GM23338 (cell line): ENCODE measurements at regions not wholly inside any gene's neighbourhood (a gene's known extent, or its start where the extent isn't known, plus 50 kb on each side); places are given as distances from the start of the nearest gene placed in this dataset.

ENCODE experiments used
- ATAC-seq: fragments of 200-7000 bp; cut with Tn5 transposase; 3 replicates; pipeline ENCODE4 v1.9.1; 2020
- DNase-seq: peaks from one replicate; pipeline ENCODE4 v3.0.0-alpha.2; 2015; ENCODE audit warnings: low spot score
- H2AFZ ChIP-seq: fragments of 200-600 bp; sonication (generic); 2 replicates; pipeline ENCODE4 v1.8.0; 2016; ENCODE audit warnings: antibody characterized with exemption, mild to moderate bottlenecking, moderate library complexity
- H3F3A ChIP-seq: fragments of 200-600 bp; sonication (generic); replicated peaks from 2 replicates; pipeline ENCODE4 v1.8.0; 2017; ENCODE audit warnings: antibody characterized with exemption, mixed run types, low read depth
- H3K27ac ChIP-seq: fragments of 200-600 bp; sonication (generic); 2 replicates; pipeline ENCODE4 v1.6.1; 2016; ENCODE audit warnings: low read depth
- H3K27me3 ChIP-seq: fragments of 200-600 bp; sonication (generic); 2 replicates; pipeline ENCODE4 v1.8.0; 2016; ENCODE audit warnings: mild to moderate bottlenecking, mixed run types, moderate library complexity; ENCODE audit not compliant: insufficient read depth
- H3K36me3 ChIP-seq: fragments of 200-600 bp; sonication (generic); 2 replicates; pipeline ENCODE4 v1.8.0; 2016; ENCODE audit warnings: mild to moderate bottlenecking; ENCODE audit not compliant: insufficient read depth
- H3K4me1 ChIP-seq: fragments of 200-600 bp; sonication (generic); 2 replicates; pipeline ENCODE4 v1.8.0; 2016; ENCODE audit warnings: mild to moderate bottlenecking, moderate library complexity; ENCODE audit not compliant: insufficient read depth
- H3K4me2 ChIP-seq: fragments of 200-600 bp; sonication (generic); 2 replicates; pipeline ENCODE4 v1.7.1; 2017; ENCODE audit warnings: mixed run types
- H3K4me3 ChIP-seq: fragments of 200-600 bp; sonication (generic); 2 replicates; pipeline ENCODE4 v1.6.1; 2016; ENCODE audit warnings: mixed run types
- H3K79me2 ChIP-seq: fragments of 200-600 bp; sonication (generic); replicated peaks from 2 replicates; pipeline ENCODE4 v1.8.0; 2017; ENCODE audit warnings: mild to moderate bottlenecking; ENCODE audit not compliant: insufficient read depth
- H3K9me2 ChIP-seq: fragments of 200-600 bp; sonication (generic); 2 replicates; pipeline ENCODE4 v1.8.0; 2017; ENCODE audit not compliant: insufficient read depth
- H4K20me1 ChIP-seq: fragments of 200-600 bp; sonication (generic); replicated peaks from 2 replicates; pipeline ENCODE4 v1.8.0; 2017; ENCODE audit warnings: mild to moderate bottlenecking; ENCODE audit not compliant: insufficient read depth
- H3K27ac Mint-ChIP-seq: 2 replicates; pipeline ENCODE4 v1.8.0; 2020; ENCODE audit warnings: inconsistent platforms, mild to moderate bottlenecking, moderate library complexity, mixed read lengths
- H3K27me3 Mint-ChIP-seq: 3 replicates; pipeline ENCODE4 v1.8.0; 2022; ENCODE audit warnings: low read depth, mild to moderate bottlenecking, moderate library complexity, mixed read lengths, inconsistent platforms; ENCODE audit not compliant: insufficient read depth, poor library complexity
- H3K36me3 Mint-ChIP-seq: 3 replicates; pipeline ENCODE4 v1.8.0; 2021; ENCODE audit warnings: low read depth, mild to moderate bottlenecking, inconsistent platforms, moderate library complexity, mixed read lengths
- H3K4me1 Mint-ChIP-seq: 3 replicates; pipeline ENCODE4 v1.8.0; 2020; ENCODE audit warnings: mild to moderate bottlenecking, inconsistent platforms, mixed read lengths
- H3K4me3 Mint-ChIP-seq: 3 replicates; pipeline ENCODE4 v1.8.0; 2021; ENCODE audit warnings: moderate library complexity, mild to moderate bottlenecking, inconsistent platforms, mixed read lengths
- H3K9me3 Mint-ChIP-seq: 3 replicates; pipeline ENCODE4 v1.8.0; 2020; ENCODE audit warnings: moderate library complexity, mild to moderate bottlenecking, inconsistent platforms, mixed read lengths
- CREB1 ChIP-seq: fragments of 250-450 bp; sonication (Bioruptor Pico); IDR thresholded peaks from 2 replicates; pipeline ENCODE4 v1.5.0; 2020; ENCODE audit warnings: low read depth, mild to moderate bottlenecking, moderate library complexity
- CTCF ChIP-seq, 2 experiments: fragments of 200-600 bp in 1 of 2; sonication (generic) in 1 of 2; conservative IDR thresholded peaks; 2 replicates each; pipeline versions ENCODE4 v1.5.1 to v1.6.1; 2016 to 2017; ENCODE audit warnings: antibody characterized with exemption in 2 of 2, low read depth in 2 of 2, mild to moderate bottlenecking in 2 of 2, moderate library complexity in 1 of 2
- ETS1 ChIP-seq: IDR thresholded peaks from 2 replicates; pipeline ENCODE4 v1.6.1; 2016; ENCODE audit warnings: antibody characterized with exemption
- EZH2 ChIP-seq: fragments of 200-600 bp; sonication (generic); IDR thresholded peaks from one replicate; pipeline ENCODE4 v1.8.0; 2017; ENCODE audit warnings: antibody characterized with exemption, mild to moderate bottlenecking, low read depth; ENCODE audit not compliant: unreplicated experiment
- EZH2phosphoT487 ChIP-seq: fragments of 200-600 bp; sonication (generic); IDR thresholded peaks from one replicate; pipeline ENCODE4 v1.8.1; 2018; ENCODE audit warnings: antibody characterized with exemption; ENCODE audit not compliant: unreplicated experiment
- JUNB ChIP-seq: IDR thresholded peaks from one replicate; pipeline ENCODE4 v1.6.1; 2016; ENCODE audit warnings: antibody characterized with exemption; ENCODE audit not compliant: unreplicated experiment
- POLR2AphosphoS5 ChIP-seq: IDR thresholded peaks from 2 replicates; pipeline ENCODE4 v1.6.1; 2016; ENCODE audit warnings: antibody characterized with exemption, low read depth
- REST ChIP-seq: IDR thresholded peaks from one replicate; pipeline ENCODE4 v1.6.1; 2018; ENCODE audit warnings: antibody characterized with exemption; ENCODE audit not compliant: unreplicated experiment
- ZNF331 ChIP-seq: fragments of 250-450 bp; sonication (Bioruptor Pico); IDR thresholded peaks from 2 replicates; pipeline ENCODE4 v1.5.0; 2020; ENCODE audit warnings: low read depth, mild to moderate bottlenecking, moderate library complexity
- ZNF462 ChIP-seq: fragments of 250-450 bp; sonication (Bioruptor Pico); IDR thresholded peaks from 2 replicates; pipeline ENCODE4 v1.5.0; 2020; ENCODE audit warnings: mild to moderate bottlenecking, moderate library complexity

- Histone ChIP-seq H3K4me1 (peaks cover 10% of the 10 kb centered on the region; the same call in 1 of the 2 replicates), H3K79me2 (no peaks in the 10 kb centered on the region), H3K36me3 (no peaks in the 10 kb centered on the region), H3K27me3 (no peaks in the 10 kb centered on the region), H2AFZ (no peak overlapping the region), H3F3A (no peaks in the 10 kb centered on the region), H3K4me2 (no peak overlapping the region), H3K4me3 (no peak overlapping the region), H3K27ac (no peak overlapping the region), H3K9me2 (no peaks in the 10 kb centered on the region), H4K20me1 (no peaks in the 10 kb centered on the region)
- ATAC-seq (no peak), DNase-seq (no peak)
- TF ChIP-seq CTCF (conservative IDR thresholded peaks at IDR 0.05; ENCODE audit: low read depth in 2 of 2) (no peak), ZNF331 (CRISPR knock-in tag) (no peak)
- H3K9me3 Mint-ChIP-seq, result no peaks in the 10 kb centered on the region
- H3K4me1 Mint-ChIP-seq, result peaks cover 12% of the 10 kb centered on the region; the same call in 2 of the 3 replicates
- H3K27ac Mint-ChIP-seq, result no peak overlapping the region
- no peaks in the 10 kb centered on the region for H3K27me3 Mint-ChIP-seq
- H3K4me3 Mint-ChIP-seq, result no peak overlapping the region
- no peaks in the 10 kb centered on the region for H3K36me3 Mint-ChIP-seq
Observed at GRCh38 chr4:31111790-31112189, 391.6 kb downstream of the PCDH7 start.

GRCh38 chr4:31114816-31115215 lies 394.6 kb downstream of the PCDH7 start:
- Mint-ChIP-seq H3K27me3 (no peaks in the 10 kb centered on the region), H3K9me3 (no peaks in the 10 kb centered on the region), H3K27ac (no peak overlapping the region), H3K4me3 (no peak overlapping the region), H3K36me3 (no peaks in the 10 kb centered on the region), H3K4me1 (peaks cover 12% of the 10 kb centered on the region; the same call in 2 of the 3 replicates)
- H3K27ac ChIP-seq, result no peak overlapping the region
- no peaks in the 10 kb centered on the region for H3K9me2 ChIP-seq
- H3K79me2 ChIP-seq, result no peaks in the 10 kb centered on the region
- peaks cover 10% of the 10 kb centered on the region; the same call in 1 of the 2 replicates for H3K4me1 ChIP-seq
- no peaks in the 10 kb centered on the region for H3K27me3 ChIP-seq
- H3K4me2 ChIP-seq, result no peak overlapping the region
- H3K36me3 ChIP-seq, result no peaks in the 10 kb centered on the region
- H3F3A ChIP-seq, result no peaks in the 10 kb centered on the region
- no peak for DNase-seq
- no peak overlapping the region for H2AFZ ChIP-seq
- H4K20me1 ChIP-seq, result no peaks in the 10 kb centered on the region
- ATAC-seq, result no peak
- no peak overlapping the region for H3K4me3 ChIP-seq
- TF ChIP-seq ETS1 (no peak), CREB1 (CRISPR knock-in tag) (no peak), POLR2AphosphoS5 (no peak), EZH2phosphoT487 (no peak), REST (no peak), EZH2 (no peak), ZNF462 (CRISPR knock-in tag) (no peak), JUNB (no peak)
